DMS 273 treated with DMSO at 0.1 percent for 48 hours (cell line): ENCODE measurements at regions not wholly inside any gene's neighbourhood (a gene's known extent, or its start where the extent isn't known, plus 50 kb on each side); places are given as distances from the start of the nearest gene placed in this dataset.

Source experiments
- DNase-seq: peaks from one replicate; lab custom pipeline; 2025; lab: John Stamatoyannopoulos, UW

DNA sequence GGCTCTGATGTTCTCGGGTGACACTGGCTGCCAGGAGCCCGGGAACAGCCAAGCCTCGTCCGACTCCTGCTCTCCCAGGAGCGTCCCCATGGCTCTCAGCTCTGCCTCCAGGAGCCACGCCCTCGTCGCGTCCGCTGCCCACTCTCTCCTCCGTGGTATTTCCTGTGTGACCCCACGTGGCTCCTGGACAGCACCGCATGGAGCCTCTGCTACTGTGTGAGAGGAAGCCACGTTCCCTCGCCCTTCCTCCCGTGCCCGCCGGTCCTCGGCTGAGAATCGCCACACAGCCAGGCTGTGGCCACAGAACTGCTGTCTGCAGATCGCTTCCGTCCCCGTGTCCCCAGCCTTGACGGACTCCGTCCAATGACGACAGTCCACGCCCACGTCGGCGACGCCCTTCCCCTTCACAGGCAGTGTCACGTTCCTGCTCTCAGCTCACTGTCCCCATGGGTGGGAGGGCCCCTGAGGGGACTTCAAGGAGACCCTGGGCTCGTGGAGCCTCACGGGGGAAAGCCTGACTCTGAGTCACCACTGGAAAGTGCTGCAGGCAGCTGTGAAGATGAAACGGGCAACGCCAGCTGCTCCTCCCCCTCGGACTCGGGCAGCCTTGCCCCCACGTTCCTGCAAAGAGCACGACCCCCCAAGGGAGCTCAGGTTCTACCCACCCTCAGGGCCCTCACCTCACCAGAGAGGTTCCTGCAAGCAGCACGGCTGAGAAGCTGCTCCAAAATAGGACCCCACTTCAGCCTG lies 458.5 kb downstream of the BRD1 start:
- DNase-seq = no peak

DNA sequence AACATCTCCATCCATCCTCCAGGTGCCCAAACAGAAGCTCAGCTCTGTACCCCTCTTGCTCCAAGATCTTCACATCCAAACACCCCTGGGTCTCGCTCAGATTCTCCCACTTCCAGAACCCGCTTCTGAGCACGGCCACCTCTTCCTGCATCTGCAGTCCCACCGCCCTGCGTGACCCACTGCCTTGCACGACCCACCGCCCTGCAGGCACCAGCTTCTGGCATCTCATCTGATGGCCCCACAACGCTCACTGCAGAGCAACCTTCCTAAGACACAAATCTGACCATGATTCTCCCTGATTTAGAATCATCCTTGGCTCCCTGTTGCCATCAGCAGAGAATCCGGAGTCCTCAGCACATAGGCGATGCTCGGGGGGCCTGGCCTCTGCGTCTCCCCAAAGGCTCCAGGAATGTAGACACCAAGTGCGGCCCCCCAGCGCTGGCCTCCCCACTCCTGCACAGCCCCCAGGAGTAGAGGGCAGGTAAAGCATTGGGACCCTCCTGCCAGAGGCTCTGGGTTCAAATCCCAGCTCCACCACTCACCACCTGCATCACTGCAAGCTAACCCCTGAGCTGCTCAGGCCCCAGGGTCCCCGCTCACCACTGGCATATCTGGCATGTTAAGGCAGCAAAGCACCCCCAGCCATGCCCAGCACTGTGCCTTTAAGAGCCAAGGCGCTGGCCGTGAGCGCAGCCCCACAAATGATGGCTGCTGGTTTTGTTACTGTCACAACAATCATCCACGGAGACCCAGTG lies 459.3 kb downstream of the BRD1 start:
- DNase-seq = no peak

DNA sequence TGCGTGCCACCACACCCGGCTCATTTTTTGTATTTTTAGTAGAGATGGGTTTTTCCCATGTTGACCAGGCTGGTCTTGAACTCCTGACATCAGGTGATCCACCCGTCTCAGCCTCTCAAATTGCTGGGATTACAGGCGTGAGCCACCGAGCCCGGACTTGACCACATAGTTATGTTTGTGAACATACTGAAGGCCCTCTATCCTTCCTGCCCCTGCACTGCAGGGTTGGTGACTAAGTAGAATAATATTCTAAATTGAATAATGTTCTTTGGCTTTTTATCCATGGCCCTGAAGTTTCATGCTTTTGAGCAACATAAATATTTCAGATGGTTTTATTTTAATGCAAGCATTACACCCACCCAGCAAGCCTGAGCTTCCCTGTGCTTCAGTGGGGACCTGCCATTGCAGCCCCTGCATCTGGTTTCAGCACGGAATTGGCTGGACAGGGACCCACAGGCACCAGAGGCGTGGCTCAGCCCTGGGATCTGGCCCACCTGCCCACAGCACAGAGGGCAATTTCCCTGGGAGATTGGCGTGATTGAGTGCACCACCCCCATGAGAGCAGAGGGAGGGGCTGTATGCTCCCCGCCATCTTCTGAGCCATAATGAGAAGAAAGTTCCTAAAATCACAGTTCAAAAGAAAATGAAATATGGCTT lies 460.5 kb downstream of the BRD1 start:
- no peak for DNase-seq

DNA sequence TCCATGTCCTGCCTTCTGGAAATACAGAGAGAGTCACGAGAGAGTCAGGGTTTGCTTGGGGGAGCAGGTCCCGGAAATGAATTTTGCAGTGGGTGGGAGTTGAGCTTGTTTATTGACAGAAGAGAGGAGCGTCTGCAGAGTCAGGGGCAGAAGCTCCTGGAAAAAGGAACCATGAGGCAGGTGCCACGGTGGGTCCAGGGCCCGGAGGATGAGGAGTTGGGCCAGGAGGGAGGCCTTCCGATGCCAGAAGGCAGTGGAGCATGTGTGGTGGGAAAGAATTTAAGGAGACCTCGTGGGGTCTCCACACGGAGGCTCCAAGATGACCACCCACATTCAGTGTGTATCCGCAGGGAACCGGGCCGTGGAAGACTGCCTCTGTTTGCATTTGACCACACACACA lies 461.2 kb downstream of the BRD1 start:
- DNase-seq = no peak

DNA sequence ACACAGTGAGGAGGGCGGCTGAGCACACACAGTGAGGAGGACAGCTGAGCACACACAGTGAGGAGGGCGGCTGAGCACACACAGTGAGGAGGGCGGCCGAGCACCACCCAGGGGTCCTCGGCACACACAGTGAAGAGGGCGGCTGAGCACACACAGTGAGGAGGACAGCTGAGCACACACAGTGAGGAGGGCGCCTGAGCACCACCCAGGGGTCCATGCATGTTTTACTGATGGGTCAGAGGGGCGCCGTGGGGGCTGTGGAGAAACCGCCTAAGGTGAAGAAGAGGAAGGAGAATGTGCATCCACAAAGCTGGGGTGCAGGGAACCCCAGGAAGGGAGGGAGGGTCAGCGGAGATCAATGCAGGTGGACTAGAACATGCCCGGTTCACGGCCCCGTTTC lies 461.8 kb downstream of the BRD1 start:
- DNase-seq = no peak

DNA sequence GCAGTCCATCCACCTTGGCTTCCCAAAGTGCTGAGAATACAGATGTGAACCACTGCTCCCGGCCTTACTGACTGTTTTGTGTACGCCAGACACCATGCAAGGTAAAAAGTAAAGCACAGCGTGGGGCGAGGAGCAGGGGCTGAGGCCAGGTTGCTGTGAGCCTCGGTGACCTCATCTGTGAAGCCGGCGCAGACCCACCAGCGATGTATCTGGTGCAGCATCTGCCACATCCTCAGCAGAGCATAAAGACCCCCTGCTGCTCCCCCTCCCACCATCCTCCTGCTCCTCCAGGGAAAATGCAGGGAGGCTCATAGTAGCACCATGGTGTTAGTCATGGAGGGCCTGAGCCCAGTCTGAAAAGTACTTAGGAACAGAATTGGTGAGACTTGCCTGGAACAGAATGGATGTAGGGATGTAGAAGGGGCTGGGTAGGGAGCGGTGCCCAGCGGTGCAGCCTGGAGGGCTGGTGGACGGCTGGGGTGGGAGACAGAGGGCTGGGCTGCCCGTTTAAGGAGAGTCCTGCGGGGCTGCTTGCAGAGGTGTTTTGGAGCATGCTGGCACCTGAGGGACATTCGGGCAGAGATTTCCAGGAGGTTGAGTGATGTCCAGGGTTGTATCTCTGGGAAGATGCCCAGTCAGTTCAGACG lies 462.4 kb downstream of the BRD1 start:
- no peak for DNase-seq

DNA sequence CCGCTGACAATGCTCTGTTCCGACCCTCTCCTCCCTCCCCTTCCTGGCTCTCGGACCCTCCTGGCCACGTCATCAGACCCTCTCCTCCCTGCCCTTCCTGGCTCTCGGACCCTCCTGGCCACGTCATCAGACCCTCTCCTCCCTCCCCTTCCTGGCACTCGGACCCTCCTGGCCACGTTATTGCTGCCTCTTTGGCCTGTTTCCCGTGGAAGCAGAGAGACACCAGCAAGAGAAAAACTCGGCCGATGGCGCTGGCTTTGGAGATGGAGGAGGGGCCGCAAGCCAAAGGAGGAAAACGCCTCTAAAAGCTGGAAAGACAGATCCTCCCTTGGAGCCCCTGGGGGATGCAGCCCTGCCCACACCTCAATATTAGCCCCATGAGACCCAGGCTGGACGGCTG lies 463.3 kb downstream of the BRD1 start:
- no peak for DNase-seq

DNA sequence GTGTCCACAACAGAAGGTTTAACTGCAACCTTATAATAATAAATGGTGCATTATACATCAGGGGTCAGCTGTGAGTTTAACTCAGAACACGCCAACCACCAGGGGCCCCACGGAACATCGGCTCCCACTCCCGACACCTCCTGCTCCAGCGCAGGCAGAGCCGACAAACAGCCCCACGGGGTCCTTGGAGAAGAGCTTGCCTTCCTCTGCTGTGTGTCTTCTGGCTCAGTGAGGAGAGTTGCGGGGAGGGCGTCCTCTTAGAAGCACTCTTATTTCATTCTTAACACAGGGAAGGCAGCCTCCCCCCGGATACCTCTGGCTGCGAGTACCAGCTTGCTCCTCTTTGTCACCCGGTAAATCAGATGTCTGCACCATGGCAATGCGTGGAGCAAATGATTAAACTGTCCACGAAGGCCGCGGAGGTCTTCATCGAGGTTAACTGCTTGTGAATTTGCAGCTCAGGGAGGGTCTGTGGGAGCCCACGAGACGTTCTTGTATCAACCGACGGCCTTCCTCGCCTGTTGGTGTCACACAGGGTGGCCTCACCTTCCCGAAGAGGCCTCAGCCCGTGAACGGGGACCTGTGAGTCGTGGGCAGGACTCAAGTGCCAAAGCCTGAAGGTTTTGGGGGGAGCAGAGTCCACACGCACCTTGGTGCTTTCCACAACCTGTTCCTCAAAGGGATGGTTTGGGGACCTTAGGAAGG lies 464.0 kb downstream of the BRD1 start:
- DNase-seq = no peak

DNA sequence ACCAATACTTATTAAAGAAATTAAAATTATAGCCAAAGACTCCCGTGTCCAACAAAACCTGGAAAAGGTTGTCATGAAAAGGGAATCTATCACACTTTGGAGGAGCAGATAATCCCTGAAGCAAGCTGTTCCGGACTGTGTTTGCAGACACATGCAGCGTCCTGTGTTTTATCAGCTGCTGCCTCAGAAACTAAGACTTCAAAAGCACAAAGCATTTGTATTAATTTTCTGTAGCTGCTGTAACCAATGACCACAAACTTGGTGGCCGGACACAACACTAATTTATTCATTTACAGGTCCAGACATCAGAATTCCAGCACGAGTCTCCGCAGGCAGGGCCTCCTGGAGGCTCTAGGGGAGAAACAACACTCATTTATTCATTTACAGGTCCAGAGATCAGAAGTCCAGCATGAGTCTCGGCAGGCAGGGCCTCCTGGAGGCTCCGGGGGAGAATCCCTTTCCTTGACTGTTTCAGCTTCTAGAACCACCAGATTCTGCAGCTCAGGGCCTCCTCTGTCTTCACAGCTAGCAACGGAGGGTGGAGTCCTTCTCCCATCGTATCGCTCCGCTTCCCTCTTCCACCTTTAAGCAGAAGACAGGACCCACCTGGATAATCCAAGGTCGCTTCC lies 465.3 kb downstream of the BRD1 start:
- no peak for DNase-seq

DNA sequence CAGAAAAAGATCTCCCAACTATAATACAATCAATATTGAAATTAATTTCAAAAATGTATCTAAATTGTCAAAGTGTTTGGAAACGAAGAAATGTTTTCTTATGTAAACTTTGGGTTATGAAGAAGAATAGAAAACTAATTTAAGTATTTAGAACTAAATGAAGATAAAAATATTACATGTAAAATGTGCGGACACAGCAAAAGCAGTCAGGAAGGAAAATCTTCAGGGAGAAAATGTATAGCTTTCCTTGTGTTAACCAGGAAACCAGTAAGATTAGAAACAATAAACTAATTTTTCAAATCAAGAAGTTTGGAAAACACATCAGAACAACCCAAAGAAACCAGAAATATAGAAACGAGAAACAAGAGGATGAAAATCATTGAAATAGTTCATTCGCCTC lies 466.5 kb downstream of the BRD1 start:
- no peak for DNase-seq

DNA sequence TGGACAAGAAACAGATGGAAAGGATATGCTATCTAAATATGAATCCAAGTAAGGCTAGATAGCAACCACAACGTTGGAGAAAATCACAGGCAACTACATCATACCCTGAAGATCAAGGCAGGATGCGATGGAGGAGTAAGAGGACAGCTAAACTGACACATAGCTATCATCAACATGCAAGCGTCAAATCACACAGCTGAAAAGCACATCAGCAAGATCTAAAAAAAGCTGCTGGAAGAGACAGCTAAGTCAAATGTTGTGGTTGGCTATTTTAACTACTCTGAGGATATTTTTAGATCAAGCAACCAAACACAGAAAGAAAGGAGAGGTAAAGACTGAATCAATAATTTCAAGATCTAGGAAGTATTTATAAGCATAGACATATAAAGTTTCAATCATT lies 466.9 kb downstream of the BRD1 start:
- DNase-seq = no peak

DNA sequence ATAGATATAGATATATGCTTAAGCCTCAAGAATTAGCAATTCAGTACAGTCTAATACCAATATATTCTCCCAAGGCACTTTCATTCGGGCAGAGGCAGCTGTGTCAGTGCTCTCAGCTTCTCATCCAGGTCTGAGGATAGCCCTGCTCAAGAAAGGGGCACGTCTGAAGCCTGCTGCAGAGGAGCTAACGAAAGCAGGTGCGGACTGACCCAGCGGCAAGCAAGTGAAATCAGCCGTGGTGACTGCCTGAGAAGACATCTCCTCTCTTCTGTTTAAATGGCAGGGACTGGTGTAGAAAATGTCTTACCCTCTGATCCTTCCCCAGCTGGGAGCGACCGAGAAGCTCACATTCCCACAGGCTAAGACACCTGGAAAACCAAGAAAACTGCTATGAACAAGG lies 468.6 kb downstream of the BRD1 start:
- DNase-seq = no peak

DNA sequence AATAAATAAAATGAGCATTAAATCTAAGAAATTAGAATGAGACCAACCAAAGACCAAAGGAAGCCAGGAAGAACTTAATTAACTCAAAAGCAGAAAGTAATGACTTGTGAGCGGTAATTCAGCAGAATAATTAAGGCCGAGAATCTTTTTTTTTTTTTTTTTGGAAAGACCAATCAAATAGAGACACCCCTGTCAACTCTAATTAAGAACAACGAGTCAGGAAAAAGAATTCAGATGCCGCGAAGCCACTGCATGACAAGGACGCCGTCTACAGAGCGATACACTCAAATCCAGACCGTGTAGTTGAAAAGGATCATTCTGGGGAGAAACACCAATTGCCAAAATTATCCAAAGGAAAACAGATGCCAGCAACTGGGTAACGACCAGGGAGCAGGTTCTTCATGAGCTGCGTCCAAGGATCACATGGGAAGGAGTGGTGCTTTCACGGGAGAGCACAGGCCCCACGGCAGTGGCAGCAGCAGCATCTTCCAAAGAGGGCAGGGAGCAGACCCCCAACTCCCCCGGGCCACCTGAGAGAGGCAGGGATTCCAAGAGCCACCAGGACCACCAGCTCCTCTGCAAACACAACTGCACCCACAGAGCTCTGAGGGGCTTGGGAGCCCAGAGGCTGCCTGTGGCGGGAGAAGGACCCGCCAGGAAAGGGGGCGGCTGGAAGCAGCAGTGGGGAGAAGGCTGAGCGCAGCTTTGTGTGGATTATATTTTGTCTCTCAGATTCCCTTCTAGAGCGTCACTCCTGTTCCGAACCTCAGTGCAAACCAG lies 469.8 kb downstream of the BRD1 start:
- DNase-seq = no peak

DNA sequence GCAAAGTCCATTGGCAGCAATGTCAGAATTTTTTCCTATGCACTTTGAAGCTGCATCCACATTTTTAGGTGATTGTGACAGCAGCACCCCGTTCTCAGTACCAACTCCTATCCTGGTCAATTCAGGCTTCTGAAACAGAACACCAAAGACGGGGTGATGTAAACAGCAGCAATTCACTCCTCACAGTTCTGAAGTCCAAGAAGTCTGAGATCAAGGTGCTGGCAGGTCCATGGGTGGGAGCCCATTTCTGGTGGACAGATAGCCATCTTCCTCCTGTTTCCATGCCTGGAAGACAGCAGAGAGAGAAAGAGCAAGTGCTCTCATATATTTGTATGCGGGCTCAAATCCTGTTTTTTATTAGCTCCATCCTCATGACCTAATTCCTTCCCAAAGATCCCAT lies 471.2 kb downstream of the BRD1 start:
- DNase-seq = no peak

DNA sequence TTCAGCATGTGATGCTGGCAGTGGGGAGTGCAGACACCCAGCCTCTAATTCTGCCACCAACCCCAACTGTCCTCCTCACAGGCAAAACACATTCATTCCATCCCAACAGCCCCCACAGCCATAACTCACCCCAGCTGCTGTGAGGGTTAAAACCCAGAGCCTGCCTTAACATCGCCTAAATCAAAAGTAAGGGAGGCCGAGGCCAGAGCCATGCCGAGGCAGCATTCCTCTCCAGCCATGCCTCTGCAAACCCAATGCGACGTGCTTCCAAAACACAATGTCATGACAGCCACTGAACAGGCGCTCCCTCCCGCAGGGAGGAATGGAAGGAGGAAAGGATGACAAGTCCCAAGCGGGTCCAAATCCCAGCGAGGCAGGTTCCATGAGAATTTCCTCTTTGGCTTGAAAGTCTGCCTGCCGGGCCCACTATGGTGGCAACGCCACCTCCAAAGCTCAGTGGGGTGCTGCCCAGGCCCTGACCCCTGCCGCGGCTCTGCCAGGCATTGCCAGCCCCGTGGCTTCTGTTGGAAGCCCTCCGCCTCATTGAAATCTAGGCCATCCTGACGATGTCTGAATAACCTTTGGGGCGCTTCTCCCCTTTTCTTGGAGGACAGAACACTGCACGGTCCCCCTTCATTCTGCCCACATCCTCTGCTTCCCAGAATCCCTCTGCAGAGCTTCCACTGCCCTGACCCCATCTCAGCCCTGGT lies 472.3 kb downstream of the BRD1 start:
- DNase-seq = no peak

DNA sequence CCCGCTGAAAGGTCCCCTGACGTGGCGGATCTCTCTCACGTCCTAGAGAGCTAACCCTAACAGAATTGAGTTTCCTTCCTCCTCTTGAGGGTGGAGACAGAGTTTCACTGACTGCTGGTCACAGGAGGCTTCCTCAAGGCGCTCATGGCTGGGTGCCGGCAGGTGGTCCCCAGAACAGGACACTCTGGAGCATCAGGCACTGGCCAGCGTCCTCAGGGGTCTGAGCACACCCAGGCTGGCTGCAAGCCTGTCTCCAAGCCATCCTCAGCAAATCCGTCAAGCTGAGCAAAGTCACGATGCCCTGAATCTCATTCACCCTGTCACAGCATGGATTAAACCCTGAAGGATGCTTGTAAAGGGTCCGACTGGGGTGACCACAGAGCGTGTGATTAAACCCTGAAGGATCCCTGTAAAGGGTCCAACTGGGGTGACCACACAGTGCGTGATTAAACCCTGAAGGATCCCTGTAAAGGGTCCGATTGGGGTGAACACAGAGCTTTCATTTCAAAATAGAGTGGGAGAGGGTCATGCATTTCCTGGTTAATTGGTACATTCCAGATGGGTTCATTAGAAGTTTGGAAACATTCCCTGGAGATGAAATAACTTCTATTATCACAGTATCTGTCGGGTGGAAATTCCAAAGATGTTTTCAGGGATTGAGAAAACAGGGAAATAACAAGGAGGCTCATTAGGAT lies 473.0 kb downstream of the BRD1 start:
- no peak for DNase-seq

DNA sequence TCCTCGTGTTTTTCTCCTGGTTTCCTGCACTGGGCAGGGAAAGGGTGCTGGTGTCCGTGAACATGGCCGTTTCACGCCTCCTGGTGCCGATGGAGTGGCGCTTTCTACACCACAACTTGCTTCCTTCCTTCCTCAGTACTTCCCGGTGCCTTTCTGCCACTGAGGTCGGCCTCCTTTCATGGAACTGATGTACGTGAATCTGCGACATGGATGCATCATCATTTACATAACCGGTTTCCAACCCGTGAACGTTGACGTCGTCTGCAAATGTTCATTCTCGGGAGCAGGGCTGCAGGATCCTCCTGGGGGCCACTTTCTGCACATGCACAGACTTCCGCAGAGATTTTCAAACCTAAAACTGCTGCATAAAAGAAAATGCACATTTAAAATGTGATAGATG lies 474.4 kb downstream of the BRD1 start:
- no peak for DNase-seq

DNA sequence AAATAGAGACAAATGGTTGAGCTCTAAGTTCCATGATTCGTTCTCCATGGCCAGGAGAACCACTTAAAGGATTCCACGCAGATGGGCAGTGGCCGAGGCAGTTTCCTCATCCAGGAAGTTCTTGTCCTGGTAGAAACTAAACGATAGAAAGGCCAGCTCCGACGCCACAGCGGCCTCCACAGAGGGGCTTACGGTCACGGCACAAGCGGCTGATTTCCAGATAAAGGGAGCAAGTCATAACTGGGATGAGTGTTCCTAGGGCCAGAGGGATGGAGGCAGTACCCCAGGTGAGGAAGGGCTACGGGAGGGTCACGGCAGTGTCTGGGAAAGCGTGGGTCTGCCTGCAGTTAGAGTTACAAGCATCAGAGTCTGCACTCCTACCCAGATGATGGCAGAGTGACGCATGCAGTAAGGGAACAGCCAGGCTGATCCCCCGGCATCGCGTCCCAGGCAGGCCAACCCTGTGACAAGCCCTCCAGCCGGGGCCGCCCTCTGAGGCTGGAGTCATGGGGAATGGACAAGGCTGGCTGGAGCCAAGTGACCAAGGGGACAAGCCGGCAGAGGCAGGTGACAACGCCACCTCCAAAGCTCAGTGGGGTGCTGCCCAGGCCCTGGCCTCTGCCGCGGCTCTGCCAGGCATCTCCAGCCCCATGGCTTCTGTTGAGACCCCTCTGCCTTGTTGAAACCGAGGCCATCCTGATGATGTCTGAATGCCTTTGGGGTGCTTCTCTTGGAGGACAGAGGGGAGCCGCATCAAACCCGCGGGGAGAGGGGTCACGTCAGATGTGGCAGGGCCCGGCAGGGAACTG lies 475.1 kb downstream of the BRD1 start:
- no peak for DNase-seq

DNA sequence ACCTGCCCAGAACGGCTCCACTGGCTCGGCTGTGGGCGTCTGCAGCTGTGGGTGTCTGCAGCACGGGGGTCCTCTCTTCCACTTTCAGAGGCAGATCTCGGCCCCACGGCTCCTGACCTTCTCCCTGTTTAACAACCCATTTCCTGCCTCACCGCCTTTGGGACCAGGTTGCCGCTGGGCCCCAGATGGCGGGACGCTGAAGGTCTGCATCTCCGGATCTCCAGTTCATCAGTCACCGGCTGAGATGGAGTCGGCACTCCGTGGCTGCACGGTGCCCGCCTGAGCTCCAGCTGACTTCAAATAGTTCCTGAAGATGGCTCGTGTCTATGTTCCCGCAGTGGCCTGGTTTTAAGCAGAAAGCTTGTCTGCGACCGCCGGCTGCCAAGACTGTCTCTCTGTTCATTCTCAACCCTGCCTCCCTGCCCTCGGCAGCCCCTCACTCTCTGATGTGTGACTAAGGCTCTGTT lies 475.9 kb downstream of the BRD1 start:
- no peak for DNase-seq
